SJSA1 (cell line): ENCODE measurements at regions not wholly inside any gene's neighbourhood (a gene's known extent, or its start where the extent isn't known, plus 50 kb on each side); places are given as distances from the start of the nearest gene placed in this dataset.

ENCODE experiments used
- DNase-seq, 2 experiments: peaks; one replicate each; pipeline ENCODE4 v3.0.0-alpha.2; 2015 to 2020; ENCODE audit warnings: low spot score in 2 of 2, low read depth in 1 of 2
- H3K27ac ChIP-seq: fragments of 250-450 bp; sonication (Bioruptor Pico); 2 replicates; pipeline ENCODE4 v1.5.1; 2020; ENCODE audit warnings: mild to moderate bottlenecking, moderate library complexity
- H3K27me3 ChIP-seq: fragments of 250-450 bp; sonication (Bioruptor Pico); replicated peaks from 2 replicates; pipeline ENCODE4 v1.5.1; 2020; ENCODE audit warnings: mild to moderate bottlenecking, moderate library complexity
- H3K36me3 ChIP-seq: fragments of 250-450 bp; sonication (Bioruptor Pico); 2 replicates; pipeline ENCODE4 v1.5.1; 2020; ENCODE audit warnings: mild to moderate bottlenecking
- H3K4me1 ChIP-seq: fragments of 250-450 bp; sonication (Bioruptor Pico); replicated peaks from 2 replicates; pipeline ENCODE4 v1.6.1; 2021; ENCODE audit warnings: mild to moderate bottlenecking
- H3K4me3 ChIP-seq: fragments of 250-450 bp; sonication (Bioruptor Pico); 2 replicates; pipeline ENCODE4 v1.5.1; 2020; ENCODE audit warnings: mild to moderate bottlenecking
- H3K9me3 ChIP-seq: fragments of 250-450 bp; sonication (Bioruptor Pico); replicated peaks from 2 replicates; pipeline ENCODE4 v1.5.1; 2020; ENCODE audit warnings: mild to moderate bottlenecking

GRCh38 chr18:68469049-68469625 is 245.8 kb downstream of the TMX3 start:
- Histone ChIP-seq H3K9me3 (no peaks in the 10 kb centered on the region), H3K36me3 (no peaks in the 10 kb centered on the region), H3K27me3 (no peaks in the 10 kb centered on the region), H3K4me3 (no peak overlapping the region), H3K27ac (no peak overlapping the region), H3K4me1 (no peaks in the 10 kb centered on the region)
- no peak for DNase-seq

- DNase-seq, result no peak
- Histone ChIP-seq H3K4me1 (no peaks in the 10 kb centered on the region), H3K27ac (no peak overlapping the region), H3K36me3 (no peaks in the 10 kb centered on the region), H3K4me3 (no peak overlapping the region), H3K27me3 (no peaks in the 10 kb centered on the region), H3K9me3 (no peaks in the 10 kb centered on the region)
Measured at GRCh38 chr18:68467957-68468356, 247.0 kb downstream of the TMX3 start.

- DNase-seq, result no peak
- H3K9me3 ChIP-seq, result no peaks in the 10 kb centered on the region
- H3K4me3 ChIP-seq, result no peak overlapping the region
Measured at GRCh38 chr18:68467329-68467728, 247.6 kb downstream of the TMX3 start.

GRCh38 chr18:68466672-68467071 is 248.2 kb downstream of the TMX3 start:
- no peaks in the 10 kb centered on the region for H3K36me3 ChIP-seq
- H3K27ac ChIP-seq, result no peak overlapping the region

More at GRCh38 chr18:68467329-68467728, 247.6 kb downstream of the TMX3 start:
- Histone ChIP-seq H3K27me3 (no peaks in the 10 kb centered on the region), H3K4me1 (no peaks in the 10 kb centered on the region), H3K27ac (no peak overlapping the region), H3K36me3 (no peaks in the 10 kb centered on the region)

GRCh38 chr18:68462766-68463165 is 252.1 kb downstream of the TMX3 start:
- H3K36me3 ChIP-seq, result no peaks in the 10 kb centered on the region

More at GRCh38 chr18:68466672-68467071, 248.2 kb downstream of the TMX3 start:
- Histone ChIP-seq H3K9me3 (no peaks in the 10 kb centered on the region), H3K4me1 (no peaks in the 10 kb centered on the region), H3K27me3 (no peaks in the 10 kb centered on the region), H3K4me3 (no peak overlapping the region)
- no peak for DNase-seq

GRCh38 chr18:68462148-68462547 is 252.8 kb downstream of the TMX3 start:
- Histone ChIP-seq H3K36me3 (no peaks in the 10 kb centered on the region), H3K27ac (no peak overlapping the region), H3K4me1 (no peaks in the 10 kb centered on the region), H3K9me3 (no peaks in the 10 kb centered on the region), H3K27me3 (no peaks in the 10 kb centered on the region), H3K4me3 (no peak overlapping the region)
- DNase-seq, result no peak

More at GRCh38 chr18:68462766-68463165, 252.1 kb downstream of the TMX3 start:
- DNase-seq, result no peak
- H3K9me3 ChIP-seq, result no peaks in the 10 kb centered on the region
- no peaks in the 10 kb centered on the region for H3K4me1 ChIP-seq
- no peak overlapping the region for H3K4me3 ChIP-seq
- no peaks in the 10 kb centered on the region for H3K27me3 ChIP-seq
- no peak overlapping the region for H3K27ac ChIP-seq

- Histone ChIP-seq H3K4me3 (no peak overlapping the region), H3K4me1 (no peaks in the 10 kb centered on the region; the same call in 1 of the 2 replicates), H3K27me3 (no peaks in the 10 kb centered on the region), H3K9me3 (no peaks in the 10 kb centered on the region), H3K27ac (no peak overlapping the region), H3K36me3 (no peaks in the 10 kb centered on the region)
- DNase-seq, result no peak
Measured at GRCh38 chr18:68461481-68462018, 253.4 kb downstream of the TMX3 start.

GRCh38 chr18:68459968-68460367 is 254.9 kb downstream of the TMX3 start:
- Histone ChIP-seq H3K9me3 (no peaks in the 10 kb centered on the region), H3K27ac (no peak overlapping the region), H3K36me3 (no peaks in the 10 kb centered on the region), H3K27me3 (no peaks in the 10 kb centered on the region), H3K4me1 (no peaks in the 10 kb centered on the region; the same call in 1 of the 2 replicates), H3K4me3 (no peak overlapping the region)
- DNase-seq, result no peak

- Histone ChIP-seq H3K27ac (no peak overlapping the region), H3K4me1 (no peaks in the 10 kb centered on the region; the same call in 1 of the 2 replicates), H3K36me3 (no peaks in the 10 kb centered on the region), H3K9me3 (no peaks in the 10 kb centered on the region), H3K27me3 (no peaks in the 10 kb centered on the region), H3K4me3 (no peak overlapping the region)
- no peak for DNase-seq
Measured at GRCh38 chr18:68456985-68457384, 257.9 kb downstream of the TMX3 start.

GRCh38 chr18:68455229-68455603 is 259.7 kb downstream of the TMX3 start:
- no peaks in the 10 kb centered on the region for H3K27me3 ChIP-seq
- no peaks in the 10 kb centered on the region; the same call in 1 of the 2 replicates for H3K4me1 ChIP-seq
- no peak overlapping the region for H3K4me3 ChIP-seq
- H3K9me3 ChIP-seq, result no peaks in the 10 kb centered on the region
- H3K36me3 ChIP-seq, result no peaks in the 10 kb centered on the region
- DNase-seq, result no peak
- H3K27ac ChIP-seq, result no peak overlapping the region

GRCh38 chr18:68454511-68455228 is 260.2 kb downstream of the TMX3 start:
- Histone ChIP-seq H3K4me3 (no peak overlapping the region), H3K27me3 (no peaks in the 10 kb centered on the region), H3K27ac (no peak overlapping the region), H3K36me3 (no peaks in the 10 kb centered on the region), H3K9me3 (no peaks in the 10 kb centered on the region), H3K4me1 (no peaks in the 10 kb centered on the region; the same call in 1 of the 2 replicates)
- DNase-seq, result no peak

- H3K36me3 ChIP-seq, result no peaks in the 10 kb centered on the region
- DNase-seq, result no peak
- H3K27ac ChIP-seq, result no peak overlapping the region
- no peaks in the 10 kb centered on the region for H3K9me3 ChIP-seq
- H3K27me3 ChIP-seq, result no peaks in the 10 kb centered on the region
- H3K4me1 ChIP-seq, result peaks cover 3% of the 10 kb centered on the region
- no peak overlapping the region for H3K4me3 ChIP-seq
Measured at GRCh38 chr18:68449292-68449691, 265.6 kb downstream of the TMX3 start.

- H3K4me1 ChIP-seq, result peaks cover 3% of the 10 kb centered on the region
- H3K27ac ChIP-seq, result no peak overlapping the region
- no peaks in the 10 kb centered on the region for H3K27me3 ChIP-seq
- H3K4me3 ChIP-seq, result no peak overlapping the region
- DNase-seq, result no peak
- no peaks in the 10 kb centered on the region for H3K9me3 ChIP-seq
- H3K36me3 ChIP-seq, result no peaks in the 10 kb centered on the region
Measured at GRCh38 chr18:68448736-68449135, 266.2 kb downstream of the TMX3 start.

- Histone ChIP-seq H3K27ac (no peak overlapping the region), H3K4me1 (peaks cover 3% of the 10 kb centered on the region), H3K9me3 (no peaks in the 10 kb centered on the region), H3K27me3 (no peaks in the 10 kb centered on the region), H3K36me3 (no peaks in the 10 kb centered on the region), H3K4me3 (no peak overlapping the region)
- no peak for DNase-seq
Measured at GRCh38 chr18:68447286-68447685, 267.6 kb downstream of the TMX3 start.
